K562 (cell line): ENCODE measurements at regions not wholly inside any gene's neighbourhood (a gene's known extent, or its start where the extent isn't known, plus 50 kb on each side); places are given as distances from the start of the nearest gene placed in this dataset.

ENCODE experiments used
- CTCF ChIP-seq, 3 experiments: IDR thresholded peaks in 2 of 3; conservative IDR thresholded peaks in 1 of 3; 2 replicates each; pipeline ENCODE4 v1.5.1; 2011 to 2012; ENCODE audit warnings: low read length in 3 of 3, mild to moderate bottlenecking in 3 of 3, control low read depth in 2 of 3, improper control_type of control experiment in 1 of 3, inconsistent platforms in 1 of 3, low read depth in 1 of 3, mixed read lengths in 1 of 3, moderate library complexity in 1 of 3; ENCODE audit not compliant: insufficient read depth in 2 of 3
- ELK3 ChIP-seq: fragments of 450-650 bp; formaldehyde crosslinking; IDR thresholded peaks from 2 replicates; pipeline ENCODE4 v1.4.0; 2020; ENCODE audit warnings: mild to moderate bottlenecking
- NFRKB ChIP-seq: fragments of 450-650 bp; IDR thresholded peaks from 2 replicates; pipeline ENCODE4 v1.6.1; 2016; ENCODE audit warnings: low read depth
- POLR2A ChIP-seq: fragments of 450-650 bp; conservative IDR thresholded peaks from 2 replicates; pipeline ENCODE4 v1.6.1; 2016
- SIRT6 ChIP-seq: IDR thresholded peaks from one replicate; pipeline ENCODE4 v1.6.1; 2012; ENCODE audit warnings: low read depth, mild to moderate bottlenecking, control low read depth, inconsistent platforms, low read length, moderate library complexity
- SOX6 ChIP-seq: fragments of 450-650 bp; IDR thresholded peaks from 2 replicates; pipeline ENCODE4 v1.6.1; 2014; ENCODE audit warnings: mild to moderate bottlenecking
- ZNF146 ChIP-seq: IDR thresholded peaks from one replicate; pipeline ENCODE4 v1.6.1; 2018; ENCODE audit warnings: missing compliant biosample characterization; ENCODE audit not compliant: unreplicated experiment
- ZNF280B ChIP-seq: fragments of 250-450 bp; sonication (Bioruptor Pico); IDR thresholded peaks from 2 replicates; pipeline ENCODE4 v1.5.1; 2021; ENCODE audit warnings: mild to moderate bottlenecking

- no peak for TF ChIP-seq POLR2A
- no peak for TF ChIP-seq SOX6
- TF ChIP-seq NFRKB, result no peak
- no peak for TF ChIP-seq CTCF (IDR thresholded peaks at IDR 0.05 in 2 of 3, conservative IDR thresholded peaks at IDR 0.05 in 1 of 3; ENCODE audit: insufficient read depth in 2 of 3, low read depth in 1 of 3, low read length in 3 of 3)
- no peak for TF ChIP-seq ELK3
- TF ChIP-seq SIRT6, result no peak
- TF ChIP-seq ZNF280B (CRISPR knock-in tag), result no peak
- TF ChIP-seq ZNF146 (CRISPR knock-in tag), result no peak
Observed at GRCh38 chr7:18262058-18262457, 233.5 kb upstream of the HDAC9 start.
